ENCODE measurements at regions not wholly inside any gene's neighbourhood (a gene's known extent, or its start where the extent isn't known, plus 50 kb on each side); places are given as distances from the start of the nearest gene placed in this dataset.
"Not testable (repeated sequence)": the region's sequence is repeated elsewhere in the genome, so short reads cannot be mapped to it uniquely, and the experiment has no call there.

DNA sequence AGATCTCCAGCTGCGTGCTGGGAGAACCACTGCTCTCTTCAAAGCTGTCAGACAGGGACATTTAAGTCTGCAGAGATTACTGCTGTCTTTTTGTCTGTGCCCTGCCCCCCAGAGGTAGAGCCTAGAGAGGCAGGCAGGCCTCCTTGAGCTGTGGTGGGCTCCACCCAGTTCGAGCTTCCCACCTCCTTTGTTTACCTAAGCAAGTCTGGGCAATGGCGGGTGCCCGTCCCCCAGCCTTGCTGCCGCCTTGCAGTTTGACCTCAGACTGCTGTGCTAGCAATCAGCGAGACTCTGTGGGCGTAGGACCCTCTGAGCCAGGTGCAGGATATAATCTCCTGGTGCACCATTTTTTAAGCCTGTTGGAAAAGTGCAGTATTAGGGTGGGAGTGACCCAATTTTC lies 128.6 kb downstream of the ACTR3 start:
- not testable (repeated sequence) for H3K9me3 ChIP-seq (replicated peaks; ENCODE audit: control insufficient read depth, low read depth, low read length); DNase-seq; H3K27ac ChIP-seq (ENCODE audit: low read length); H3K4me1 ChIP-seq (ENCODE audit: control insufficient read depth, insufficient read depth, low read length); H3K36me3 ChIP-seq (ENCODE audit: control insufficient read depth, insufficient read depth, low read length); H3K27me3 ChIP-seq (ENCODE audit: control insufficient read depth, insufficient read depth, low read length); H3K4me3 ChIP-seq (ENCODE audit: low read length)
- WGBS (ENCODE audit: insufficient coverage): 93% methylated on average over 4 of the region's 7 CpGs

DNA sequence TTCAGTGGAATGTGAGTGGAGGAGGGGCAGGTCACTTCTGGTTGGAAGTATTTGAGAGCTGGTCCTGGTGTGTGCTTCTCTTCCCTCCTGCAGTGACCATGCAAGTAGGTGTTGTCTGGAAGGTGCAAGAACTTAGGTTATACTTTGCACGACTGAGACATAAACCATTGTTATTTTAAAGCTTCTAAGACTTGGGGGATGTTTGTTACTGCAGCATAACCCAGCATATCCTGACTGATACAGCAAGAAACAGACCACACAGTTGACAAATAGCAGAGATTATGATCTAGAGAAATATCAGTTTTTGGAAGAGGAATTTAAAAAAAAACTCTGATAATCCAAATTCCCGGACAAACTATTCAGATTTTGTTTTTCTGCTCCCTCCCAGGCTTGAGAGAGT lies 130.8 kb downstream of the ACTR3 start:
- H3K36me3 ChIP-seq (ENCODE audit: control insufficient read depth, insufficient read depth, low read length): no peaks in the 10 kb centered on the region
- no peaks in the 10 kb centered on the region for H3K27me3 ChIP-seq (ENCODE audit: control insufficient read depth, insufficient read depth, low read length)
- no peak overlapping the region for H3K27ac ChIP-seq (ENCODE audit: low read length)
- H3K9me3 ChIP-seq (replicated peaks; ENCODE audit: control insufficient read depth, low read depth, low read length): peaks cover 8% of the 10 kb centered on the region
- no peak overlapping the region for H3K4me3 ChIP-seq (ENCODE audit: low read length)
- H3K4me1 ChIP-seq (ENCODE audit: control insufficient read depth, insufficient read depth, low read length): no peaks in the 10 kb centered on the region
- no CpG with 5 or more reads among the region's 2 CpGs for WGBS (ENCODE audit: insufficient coverage)
- DNase-seq: no peak

DNA sequence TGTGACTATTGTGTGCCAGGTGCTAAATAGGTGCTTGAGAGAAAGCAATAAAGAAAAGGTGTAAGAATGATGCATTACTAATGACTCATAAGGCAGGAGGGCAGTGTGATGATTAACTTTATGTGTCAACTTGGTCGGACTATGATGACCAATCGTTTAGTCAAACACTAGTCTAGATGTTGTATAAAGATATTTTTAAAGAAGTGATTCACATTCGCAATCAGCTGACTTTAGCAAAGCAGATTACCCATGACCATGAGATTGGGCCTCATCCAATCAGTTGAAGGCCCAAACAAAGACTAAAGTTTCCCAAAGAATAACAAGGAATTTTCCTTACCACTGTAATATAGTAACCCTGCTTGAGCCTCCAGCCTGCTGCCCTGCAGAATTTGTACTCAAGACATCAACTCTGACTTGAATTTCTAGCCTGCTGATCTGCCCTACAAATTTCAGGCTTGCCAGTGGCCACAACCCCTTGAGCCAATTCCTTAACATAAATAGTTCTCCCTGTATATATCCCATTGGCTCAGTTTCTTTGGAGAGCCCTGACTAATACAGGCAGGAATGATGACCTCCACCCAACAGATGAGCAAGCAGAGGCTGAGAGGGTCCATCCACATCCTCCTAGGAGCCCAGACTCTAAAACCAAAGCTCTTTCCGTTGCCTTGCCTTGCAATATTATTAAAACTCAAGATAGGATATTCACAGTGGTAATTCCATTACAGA lies 132.6 kb downstream of the ACTR3 start:
- H3K27ac ChIP-seq (ENCODE audit: low read length): no peak overlapping the region
- no peaks in the 10 kb centered on the region for H3K27me3 ChIP-seq (ENCODE audit: control insufficient read depth, insufficient read depth, low read length)
- WGBS (ENCODE audit: insufficient coverage): 100% methylated on average over 2 of the region's 4 CpGs
- no peak overlapping the region for H3K4me3 ChIP-seq (ENCODE audit: low read length)
- peaks cover 8% of the 10 kb centered on the region for H3K9me3 ChIP-seq (replicated peaks; ENCODE audit: control insufficient read depth, low read depth, low read length)
- no peaks in the 10 kb centered on the region for H3K4me1 ChIP-seq (ENCODE audit: control insufficient read depth, insufficient read depth, low read length)
- no peaks in the 10 kb centered on the region for H3K36me3 ChIP-seq (ENCODE audit: control insufficient read depth, insufficient read depth, low read length)
- DNase-seq: no peak

DNA sequence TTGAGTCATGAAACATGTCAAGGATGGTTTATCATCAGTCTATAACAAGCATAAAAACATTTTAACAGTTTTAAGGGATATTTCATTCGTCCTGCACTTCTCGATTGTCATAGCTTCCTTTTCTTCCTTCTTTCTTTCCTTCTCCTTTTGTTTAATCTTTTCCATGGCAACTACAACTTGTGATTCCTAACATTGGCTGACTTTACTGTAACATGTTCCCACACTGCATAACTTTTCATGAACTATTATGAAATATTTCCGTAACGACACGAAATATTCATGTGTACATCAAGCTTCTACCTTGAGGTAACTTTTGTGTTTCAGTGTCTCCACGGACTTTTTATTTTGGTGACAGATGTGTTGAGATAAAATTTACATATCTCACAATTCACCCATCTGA lies 134.4 kb downstream of the ACTR3 start:
- peak overlapping the region; percentile 52 for H3K27ac ChIP-seq (ENCODE audit: low read length)
- DNase-seq: peak; percentile 86
- WGBS (ENCODE audit: insufficient coverage): 20% methylated on average over 1 of the region's 6 CpGs
- H3K4me3 ChIP-seq (ENCODE audit: low read length): no peak overlapping the region
- H3K36me3 ChIP-seq (ENCODE audit: control insufficient read depth, insufficient read depth, low read length): no peaks in the 10 kb centered on the region
- peaks cover 8% of the 10 kb centered on the region for H3K9me3 ChIP-seq (replicated peaks; ENCODE audit: control insufficient read depth, low read depth, low read length)
- no peaks in the 10 kb centered on the region for H3K4me1 ChIP-seq (ENCODE audit: control insufficient read depth, insufficient read depth, low read length)
- H3K27me3 ChIP-seq (ENCODE audit: control insufficient read depth, insufficient read depth, low read length): no peaks in the 10 kb centered on the region

DNA sequence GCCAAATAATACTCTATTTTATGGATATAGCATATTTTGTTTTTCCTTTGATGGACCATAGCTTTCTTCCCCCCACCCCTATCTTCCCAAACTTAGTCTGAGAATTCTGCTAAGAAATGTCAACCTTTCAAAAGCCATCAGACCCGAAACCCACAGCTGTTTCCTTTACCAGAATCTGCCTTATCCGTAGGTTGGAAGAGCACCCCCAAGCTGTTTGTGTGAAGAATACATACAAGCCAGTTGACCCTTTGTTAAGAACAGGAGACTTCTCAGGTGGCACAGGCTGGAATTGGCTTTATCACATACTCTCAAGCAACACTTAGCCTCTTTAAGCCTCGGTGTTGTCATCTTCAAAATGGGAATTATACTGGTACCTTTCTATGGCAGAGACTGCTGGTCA lies 135.1 kb downstream of the ACTR3 start:
- H3K9me3 ChIP-seq (replicated peaks; ENCODE audit: control insufficient read depth, low read depth, low read length): peaks cover 5% of the 10 kb centered on the region
- no peaks in the 10 kb centered on the region for H3K27me3 ChIP-seq (ENCODE audit: control insufficient read depth, insufficient read depth, low read length)
- H3K27ac ChIP-seq (ENCODE audit: low read length): peak overlapping the region; percentile 52
- H3K36me3 ChIP-seq (ENCODE audit: control insufficient read depth, insufficient read depth, low read length): no peaks in the 10 kb centered on the region
- H3K4me3 ChIP-seq (ENCODE audit: low read length): no peak overlapping the region
- no peak for DNase-seq
- H3K4me1 ChIP-seq (ENCODE audit: control insufficient read depth, insufficient read depth, low read length): no peaks in the 10 kb centered on the region
- WGBS (ENCODE audit: insufficient coverage): 100% methylated on average over 1 of the region's 3 CpGs

DNA sequence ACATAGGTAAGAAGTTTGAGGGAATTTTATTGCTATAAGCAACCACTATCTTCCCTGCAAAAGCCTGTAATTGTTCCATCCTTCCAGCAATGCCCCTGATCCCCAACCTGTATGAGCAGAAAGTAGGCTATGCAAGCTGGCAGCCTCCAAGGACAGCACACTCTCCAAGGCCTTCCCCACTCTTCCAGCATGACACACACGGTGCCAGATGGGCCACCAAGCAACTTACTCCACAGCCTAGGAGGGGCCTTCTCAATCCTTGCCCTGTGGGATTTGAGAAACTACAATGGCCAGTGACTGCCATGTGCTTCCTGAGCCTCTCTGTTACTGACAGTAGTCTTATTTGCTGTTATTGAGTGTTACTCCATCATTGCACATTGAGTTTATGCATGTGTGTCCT lies 137.5 kb downstream of the ACTR3 start:
- peaks cover under 1% of the 10 kb centered on the region for H3K4me1 ChIP-seq (ENCODE audit: control insufficient read depth, insufficient read depth, low read length)
- H3K9me3 ChIP-seq (replicated peaks; ENCODE audit: control insufficient read depth, low read depth, low read length): no peaks in the 10 kb centered on the region
- DNase-seq: no peak
- H3K36me3 ChIP-seq (ENCODE audit: control insufficient read depth, insufficient read depth, low read length): no peaks in the 10 kb centered on the region
- H3K4me3 ChIP-seq (ENCODE audit: low read length): no peak overlapping the region
- no peak overlapping the region for H3K27ac ChIP-seq (ENCODE audit: low read length)
- no CpG with 5 or more reads among the region's 1 CpG for WGBS (ENCODE audit: insufficient coverage)
- H3K27me3 ChIP-seq (ENCODE audit: control insufficient read depth, insufficient read depth, low read length): no peaks in the 10 kb centered on the region

DNA sequence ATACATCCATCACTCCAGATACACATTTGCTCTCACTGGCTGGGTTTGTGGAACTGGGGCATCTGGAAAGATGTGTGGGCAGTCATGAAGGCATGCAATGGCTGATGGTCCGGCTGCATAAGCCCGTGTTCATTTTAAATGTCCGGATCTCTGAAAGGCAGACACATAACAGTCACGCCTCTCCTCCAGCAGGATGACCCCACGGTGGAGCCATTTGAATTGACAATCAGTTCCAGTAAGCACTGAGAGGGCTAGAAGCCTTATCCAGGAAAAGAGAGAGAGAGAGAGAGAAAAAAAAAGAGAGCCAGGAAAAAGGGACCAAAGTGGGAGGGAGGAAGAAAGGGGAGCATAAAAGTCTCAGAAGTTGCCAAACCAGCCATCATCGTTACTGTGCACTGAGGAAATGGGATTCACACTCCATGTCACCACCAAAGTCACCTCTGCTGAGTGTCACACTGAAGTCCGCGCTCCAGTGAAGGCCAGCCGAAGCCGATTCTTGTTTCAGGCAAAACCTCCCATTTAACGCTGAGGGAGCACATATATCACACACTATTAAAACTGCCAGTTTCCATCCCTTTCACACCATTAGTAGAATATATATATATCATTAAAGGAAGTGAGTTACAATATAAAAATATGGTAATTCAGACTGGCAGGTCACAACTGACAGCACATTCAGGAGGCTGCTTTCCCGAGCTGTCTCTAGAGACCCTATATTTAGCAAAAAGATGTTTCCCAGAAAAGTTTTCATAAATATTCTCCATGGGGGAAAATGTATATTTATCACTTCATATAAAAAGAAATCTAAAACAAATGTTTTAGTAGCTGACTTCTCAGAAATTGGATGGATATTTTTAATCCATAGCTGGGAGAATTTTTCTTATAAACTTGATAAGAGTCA lies 142.0 kb downstream of the ACTR3 start:
- peak overlapping the region; percentile 83 for H3K27ac ChIP-seq (ENCODE audit: low read length)
- H3K9me3 ChIP-seq (replicated peaks; ENCODE audit: control insufficient read depth, low read depth, low read length): no peaks in the 10 kb centered on the region
- WGBS (ENCODE audit: insufficient coverage): 52% methylated on average over 3 of the region's 12 CpGs
- H3K36me3 ChIP-seq (ENCODE audit: control insufficient read depth, insufficient read depth, low read length): no peaks in the 10 kb centered on the region
- H3K4me1 ChIP-seq (ENCODE audit: control insufficient read depth, insufficient read depth, low read length): peaks cover 8% of the 10 kb centered on the region
- peak; percentile 85 for DNase-seq
- H3K4me3 ChIP-seq (ENCODE audit: low read length): no peak overlapping the region
- H3K27me3 ChIP-seq (ENCODE audit: control insufficient read depth, insufficient read depth, low read length): no peaks in the 10 kb centered on the region

DNA sequence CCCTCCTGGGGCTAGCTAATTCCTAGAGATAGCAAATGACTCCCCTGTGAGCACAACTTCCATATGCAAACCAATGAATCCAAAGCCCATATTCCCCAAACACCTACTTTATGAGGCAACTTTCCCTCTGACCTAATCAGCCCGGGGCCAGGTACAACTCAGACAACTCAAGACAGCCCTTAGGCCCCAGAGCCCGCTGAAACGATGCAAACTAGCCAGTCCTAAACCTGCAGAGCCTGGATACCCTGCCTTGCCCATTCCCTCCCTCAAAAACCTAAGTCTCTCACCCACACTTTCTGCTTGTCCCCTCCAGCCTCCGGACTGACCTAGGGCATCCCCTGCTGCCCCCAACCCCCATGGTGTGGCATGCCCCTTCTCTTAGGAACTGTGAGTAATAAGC lies 142.8 kb downstream of the ACTR3 start:
- peaks cover 8% of the 10 kb centered on the region for H3K4me1 ChIP-seq (ENCODE audit: control insufficient read depth, insufficient read depth, low read length)
- WGBS (ENCODE audit: insufficient coverage): 45% methylated on average over 3 of the region's 4 CpGs
- H3K9me3 ChIP-seq (replicated peaks; ENCODE audit: control insufficient read depth, low read depth, low read length): no peaks in the 10 kb centered on the region
- peak overlapping the region; percentile 83 for H3K27ac ChIP-seq (ENCODE audit: low read length)
- no peak overlapping the region for H3K4me3 ChIP-seq (ENCODE audit: low read length)
- DNase-seq: no peak
- no peaks in the 10 kb centered on the region for H3K27me3 ChIP-seq (ENCODE audit: control insufficient read depth, insufficient read depth, low read length)
- H3K36me3 ChIP-seq (ENCODE audit: control insufficient read depth, insufficient read depth, low read length): no peaks in the 10 kb centered on the region

DNA sequence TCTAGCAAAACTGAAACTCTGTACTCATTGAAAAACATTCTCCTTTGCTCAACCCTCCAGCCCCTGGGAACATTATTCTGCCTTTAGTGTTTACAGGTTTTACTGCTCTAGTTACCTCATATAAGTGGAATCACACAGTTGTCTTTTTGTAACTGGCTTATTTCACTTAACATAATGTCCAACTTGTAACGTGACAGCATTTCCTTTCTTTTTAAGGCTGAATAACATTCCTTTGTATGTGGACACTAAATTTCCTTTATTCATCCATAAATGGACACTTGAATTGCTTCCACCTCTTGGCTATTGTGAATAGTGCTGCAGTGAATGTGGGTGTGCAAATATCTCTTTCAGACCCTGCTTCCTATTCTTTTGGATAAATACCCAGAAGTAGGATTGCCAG lies 144.9 kb downstream of the ACTR3 start:
- no peaks in the 10 kb centered on the region for H3K27me3 ChIP-seq (ENCODE audit: control insufficient read depth, insufficient read depth, low read length)
- H3K9me3 ChIP-seq (replicated peaks; ENCODE audit: control insufficient read depth, low read depth, low read length): no peaks in the 10 kb centered on the region
- H3K27ac ChIP-seq (ENCODE audit: low read length): peak overlapping the region; percentile 67
- DNase-seq: peak; percentile 89
- no peak overlapping the region for H3K4me3 ChIP-seq (ENCODE audit: low read length)
- H3K4me1 ChIP-seq (ENCODE audit: control insufficient read depth, insufficient read depth, low read length): peaks cover 8% of the 10 kb centered on the region
- no peaks in the 10 kb centered on the region for H3K36me3 ChIP-seq (ENCODE audit: control insufficient read depth, insufficient read depth, low read length)
- WGBS (ENCODE audit: insufficient coverage): no CpG with 5 or more reads among the region's 1 CpG

DNA sequence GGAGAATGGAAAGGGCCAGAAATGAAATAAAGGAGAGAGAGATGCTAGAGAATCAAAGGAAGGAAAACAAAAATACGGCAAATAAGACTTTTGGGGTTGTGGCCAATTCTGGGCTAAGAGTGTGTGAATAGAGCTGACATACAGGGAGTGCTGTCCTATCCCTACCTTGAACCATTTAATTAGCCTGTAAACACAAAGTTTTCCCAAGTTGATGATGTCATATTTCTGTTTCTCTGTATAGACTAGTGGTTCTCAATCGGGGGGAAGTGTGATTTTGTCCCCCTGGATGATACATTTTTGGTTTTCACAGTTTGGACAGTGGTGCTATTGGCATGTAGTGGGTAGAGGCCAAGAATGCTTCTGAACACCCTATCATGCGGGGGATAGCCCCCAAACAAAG lies 148.8 kb downstream of the ACTR3 start:
- no peaks in the 10 kb centered on the region for H3K36me3 ChIP-seq (ENCODE audit: control insufficient read depth, insufficient read depth, low read length)
- no peak for DNase-seq
- WGBS (ENCODE audit: insufficient coverage): 63% methylated on average over 1 of the region's 3 CpGs
- H3K4me3 ChIP-seq (ENCODE audit: low read length): no peak overlapping the region
- no peaks in the 10 kb centered on the region for H3K9me3 ChIP-seq (replicated peaks; ENCODE audit: control insufficient read depth, low read depth, low read length)
- H3K27ac ChIP-seq (ENCODE audit: low read length): no peak overlapping the region
- no peaks in the 10 kb centered on the region for H3K27me3 ChIP-seq (ENCODE audit: control insufficient read depth, insufficient read depth, low read length)
- peaks cover 3% of the 10 kb centered on the region for H3K4me1 ChIP-seq (ENCODE audit: control insufficient read depth, insufficient read depth, low read length)

Measured in muscle of leg (tissue), 3 donors.